Mammary epithelial cell (primary cell): ENCODE measurements at regions not wholly inside any gene's neighbourhood (a gene's known extent, or its start where the extent isn't known, plus 50 kb on each side); places are given as distances from the start of the nearest gene placed in this dataset.

Experiments
- CTCF ChIP-seq, 2 donors: IDR thresholded peaks in 1 of 2; conservative IDR thresholded peaks in 1 of 2; 2 replicates each; pipeline ENCODE4 v1.5.1; 2011 to 2012; ENCODE audit warnings: inconsistent platforms in 2 of 2, low read length in 2 of 2, mild to moderate bottlenecking in 2 of 2, control low read depth in 1 of 2, low read depth in 1 of 2; ENCODE audit not compliant: insufficient read depth in 1 of 2; ENCODE audit errors: extremely low read depth in 1 of 2
- EZH2 ChIP-seq: IDR thresholded peaks from 2 replicates; pipeline ENCODE4 v1.6.1; 2012; ENCODE audit warnings: low read length, inconsistent platforms, borderline replicate concordance

GRCh38 chr4:41815473-41815872 lies 66.9 kb upstream of the PHOX2B start:
- TF ChIP-seq CTCF (conservative IDR thresholded peaks at IDR 0.05 in 1 of 2, IDR thresholded peaks at IDR 0.05 in 1 of 2; ENCODE audit: extremely low read depth in 1 of 2, insufficient read depth in 1 of 2, low read depth in 1 of 2, low read length in 2 of 2) (no peak), EZH2 (no peak)
